Renal cortex interstitium (tissue), 11 donors: ENCODE measurements at regions not wholly inside any gene's neighbourhood (a gene's known extent, or its start where the extent isn't known, plus 50 kb on each side); places are given as distances from the start of the nearest gene placed in this dataset.
"Not testable (repeated sequence)": the region's sequence is repeated elsewhere in the genome, so short reads cannot be mapped to it uniquely, and the experiment has no call there.

ENCODE experiments used
- DNase-seq, 11 donors: peaks; one replicate each; pipeline ENCODE4 v3.0.0-alpha.2; 2013; ENCODE audit warnings: low read depth in 9 of 11, low spot score in 4 of 11; ENCODE audit errors: extremely low read depth in 1 of 11

- DNase-seq: not testable (repeated sequence)
Observed at GRCh38 chr17:20678424-20678823, 98.9 kb downstream of the CDRT15L2 start.

GRCh38 chr17:20681746-20682722 is 102.5 kb downstream of the CDRT15L2 start:
- DNase-seq: not testable (repeated sequence)

DNA sequence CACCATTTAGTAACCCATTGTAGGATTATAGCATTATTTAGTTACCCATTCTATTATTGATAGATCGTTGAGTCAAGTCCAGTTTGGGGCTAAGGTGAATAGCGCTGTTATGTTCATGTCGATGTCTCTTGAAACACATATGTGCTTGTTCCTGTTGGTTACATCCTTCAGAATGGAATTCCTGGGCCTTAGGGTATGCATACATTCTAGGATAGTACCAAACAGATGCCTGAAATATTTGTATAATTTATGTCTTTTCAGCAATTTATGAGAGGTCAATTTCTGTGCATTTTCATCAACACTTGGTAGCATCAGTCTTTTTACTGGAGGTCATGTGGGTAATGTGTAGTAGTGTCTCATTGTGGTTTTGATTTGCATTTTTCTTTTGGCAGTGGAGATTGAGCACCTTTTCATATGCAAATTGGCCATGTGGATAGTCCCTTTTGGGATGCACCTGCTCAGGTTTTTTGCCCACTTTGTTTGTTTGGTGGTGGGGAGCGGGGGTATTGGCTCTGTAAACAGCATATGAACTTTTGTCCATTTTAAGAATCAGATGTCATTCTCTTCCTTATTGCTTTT is 104.2 kb downstream of the CDRT15L2 start:
- not testable (repeated sequence) for DNase-seq

DNA sequence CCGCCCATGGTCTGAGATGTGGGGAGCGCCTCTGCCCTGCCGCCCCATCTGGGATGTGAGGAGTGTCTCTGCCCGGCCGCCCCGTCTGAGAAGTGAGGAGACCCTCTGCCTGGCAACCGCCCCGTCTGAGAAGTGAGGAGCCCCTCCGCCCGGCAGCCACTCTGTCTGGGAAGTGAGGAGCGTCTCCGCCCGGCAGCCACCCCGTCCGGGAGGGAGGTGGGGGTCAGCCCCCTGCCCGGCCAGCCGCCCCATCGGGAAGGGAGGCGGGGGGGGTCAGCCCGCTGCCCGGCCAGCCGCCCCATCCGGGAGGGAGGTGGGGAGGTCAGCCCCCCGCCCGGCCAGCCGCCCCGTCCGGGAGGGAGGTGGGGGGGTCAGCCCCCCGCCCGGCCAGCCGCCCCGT is 105.5 kb downstream of the CDRT15L2 start:
- DNase-seq: not testable (repeated sequence)

DNA sequence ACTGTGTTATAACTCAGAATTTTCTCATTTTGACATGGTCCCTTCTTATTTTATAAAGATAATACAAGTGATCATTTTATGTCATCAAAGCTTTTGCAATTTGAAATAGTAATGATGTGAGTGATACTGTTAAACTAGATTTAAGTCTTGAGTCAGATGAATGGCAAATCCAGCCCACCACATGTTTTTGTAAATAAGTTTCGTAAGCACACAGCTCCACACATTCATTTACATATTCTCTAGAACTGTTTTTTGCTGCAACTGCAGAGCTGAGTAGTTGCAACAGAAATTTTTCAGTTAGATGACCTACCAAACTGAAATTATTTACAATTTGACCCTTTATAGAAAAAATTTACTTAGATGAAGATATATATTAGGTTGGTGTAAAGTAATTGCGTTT is 108.1 kb downstream of the CDRT15L2 start:
- DNase-seq: not testable (repeated sequence)

DNA sequence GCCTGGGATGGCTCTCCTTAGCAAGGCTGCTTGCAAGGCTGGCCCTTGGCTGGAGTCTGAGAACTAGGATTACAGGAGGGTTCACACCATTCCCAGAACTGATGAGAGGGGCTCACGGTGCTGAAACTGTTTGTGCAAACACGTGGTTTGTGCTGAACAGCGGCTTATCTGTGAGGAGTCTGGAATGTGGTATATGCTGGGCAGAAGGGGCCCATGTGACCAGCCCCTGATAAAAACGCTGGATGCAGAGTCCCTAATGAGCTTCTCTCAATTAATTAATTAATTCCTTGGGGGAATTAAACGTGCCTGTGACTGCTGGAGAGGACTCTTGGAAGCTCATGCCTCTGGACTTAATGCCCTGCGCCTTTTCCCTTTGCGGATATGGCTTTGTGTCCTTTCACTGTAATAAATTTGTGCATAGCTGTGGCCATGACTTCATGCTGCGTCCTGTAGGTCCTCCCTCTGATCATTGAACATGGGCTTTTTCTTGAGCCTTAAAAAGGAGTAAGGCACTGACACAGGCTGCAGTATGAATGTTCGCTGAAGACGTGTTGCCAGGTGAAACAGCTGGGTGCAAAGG is 109.7 kb downstream of the CDRT15L2 start:
- not testable (repeated sequence) for DNase-seq

DNA sequence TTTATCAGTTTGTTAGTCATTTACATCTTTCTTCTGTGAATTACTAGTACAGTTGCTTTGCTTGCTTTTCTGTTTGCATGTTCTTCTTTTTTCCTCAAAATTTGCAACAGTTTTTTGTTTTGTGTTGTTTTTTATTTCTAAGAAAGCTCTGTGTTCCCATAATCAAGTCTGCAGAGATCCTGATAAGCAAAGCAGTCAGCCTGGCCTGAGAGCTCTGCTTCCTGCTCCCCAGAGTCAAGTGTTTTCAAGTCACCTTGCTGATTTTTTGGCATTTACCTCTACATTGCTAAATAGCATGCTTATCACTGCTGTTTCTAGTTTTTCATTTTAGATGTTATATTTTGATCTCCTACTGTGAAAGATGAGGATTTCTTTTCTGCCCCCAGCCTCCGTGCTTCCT is 113.2 kb downstream of the CDRT15L2 start:
- DNase-seq: not testable (repeated sequence)

DNA sequence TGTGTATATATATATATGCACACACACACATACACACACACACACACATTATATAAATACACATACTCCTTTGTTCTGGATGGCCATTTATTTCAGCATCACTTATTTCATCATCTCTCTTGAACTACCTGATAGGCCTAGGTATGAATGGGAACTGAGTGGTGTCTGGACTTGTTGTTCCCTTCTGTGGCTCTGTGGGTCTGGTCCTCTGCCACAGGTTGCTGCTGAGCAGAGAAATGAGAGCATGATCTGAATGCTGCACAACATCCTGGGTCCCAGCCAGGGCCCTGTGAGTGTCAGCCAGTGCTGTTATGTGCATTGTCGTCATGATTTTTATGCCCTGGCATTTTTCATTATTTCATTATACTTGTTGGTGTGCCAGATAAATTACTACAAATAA is 116.3 kb downstream of the CDRT15L2 start:
- not testable (repeated sequence) for DNase-seq

GRCh38 chr17:20698463-20699206 is 119.1 kb downstream of the CDRT15L2 start:
- DNase-seq: not testable (repeated sequence)

DNA sequence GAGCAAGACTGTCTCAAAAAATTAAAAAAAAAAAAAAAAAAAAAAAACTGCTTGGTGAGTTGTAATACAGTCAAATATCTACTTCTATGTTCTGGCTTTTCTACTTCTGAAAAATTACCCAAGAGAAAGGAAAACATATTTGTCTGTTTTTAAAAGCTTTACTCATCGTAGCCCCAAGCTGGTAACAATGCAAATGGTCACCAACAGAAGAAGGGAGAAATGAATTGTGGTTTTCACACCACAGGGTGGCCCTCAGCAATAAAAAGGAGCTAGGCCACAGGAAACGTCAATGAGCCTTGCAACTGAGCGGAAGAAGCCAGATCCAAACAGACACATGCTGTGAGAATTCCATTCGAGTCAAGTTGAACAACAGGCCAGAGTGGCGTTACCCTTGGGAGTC is 121.0 kb downstream of the CDRT15L2 start:
- DNase-seq: not testable (repeated sequence)

GRCh38 chr17:20701366-20701765 is 121.8 kb downstream of the CDRT15L2 start:
- not testable (repeated sequence) for DNase-seq

- DNase-seq: no peak
Observed at GRCh38 chr17:20702692-20703091, 123.2 kb downstream of the CDRT15L2 start.

DNA sequence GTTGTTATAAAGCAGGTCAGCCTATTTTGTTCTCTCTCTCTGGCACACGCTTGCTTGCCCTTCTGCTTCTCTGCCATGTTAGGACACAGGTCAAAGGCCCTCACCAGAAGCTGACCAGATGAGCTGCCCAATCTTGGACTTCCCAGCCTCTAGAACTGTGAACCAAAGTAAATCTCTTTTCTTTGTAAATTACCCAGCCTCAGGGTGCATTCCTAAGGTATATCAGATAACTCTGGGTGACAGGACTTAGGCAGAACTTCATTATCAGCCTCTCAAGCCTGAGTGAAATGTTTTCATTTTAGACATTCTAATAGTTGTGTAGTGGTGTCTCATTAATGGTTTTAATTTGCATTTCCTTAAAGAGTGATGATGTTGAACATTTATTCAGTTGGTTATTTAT is 124.3 kb downstream of the CDRT15L2 start:
- DNase-seq: no peak

- not testable (repeated sequence) for DNase-seq
Observed at GRCh38 chr17:20705186-20705585, 125.7 kb downstream of the CDRT15L2 start.

DNA sequence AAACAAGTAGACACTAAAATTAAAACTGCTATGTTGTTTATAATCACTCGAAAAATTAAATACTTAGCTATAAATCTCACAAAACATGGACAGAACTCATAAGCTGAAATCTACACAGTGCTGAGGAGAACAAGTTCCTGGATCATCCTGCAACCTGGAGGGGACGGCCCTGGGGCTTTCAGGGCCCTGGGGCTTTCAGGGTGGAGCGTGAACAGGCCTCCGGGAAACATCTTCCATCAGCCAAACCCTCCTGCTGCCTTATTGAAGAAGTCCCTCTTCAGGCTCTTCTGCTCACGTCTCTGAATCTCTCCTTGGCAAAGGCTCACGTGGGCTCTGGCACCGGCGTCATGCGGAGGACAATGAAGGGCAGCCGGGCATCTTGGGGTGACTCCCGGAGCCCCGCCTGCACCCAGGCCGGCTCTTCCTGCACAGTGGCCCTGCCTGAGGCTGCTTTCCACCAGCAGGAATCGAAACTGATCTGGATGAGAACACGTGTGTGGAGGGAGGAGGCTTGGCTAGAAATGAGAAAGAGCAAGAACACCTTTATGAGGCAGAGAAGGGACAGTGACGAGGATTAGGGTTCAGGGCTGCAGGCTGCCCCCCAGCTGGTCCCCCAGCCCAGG is 127.3 kb downstream of the CDRT15L2 start:
- no peak for DNase-seq

GRCh38 chr17:20708821-20709220 is 129.3 kb downstream of the CDRT15L2 start:
- DNase-seq: not testable (repeated sequence)

DNA sequence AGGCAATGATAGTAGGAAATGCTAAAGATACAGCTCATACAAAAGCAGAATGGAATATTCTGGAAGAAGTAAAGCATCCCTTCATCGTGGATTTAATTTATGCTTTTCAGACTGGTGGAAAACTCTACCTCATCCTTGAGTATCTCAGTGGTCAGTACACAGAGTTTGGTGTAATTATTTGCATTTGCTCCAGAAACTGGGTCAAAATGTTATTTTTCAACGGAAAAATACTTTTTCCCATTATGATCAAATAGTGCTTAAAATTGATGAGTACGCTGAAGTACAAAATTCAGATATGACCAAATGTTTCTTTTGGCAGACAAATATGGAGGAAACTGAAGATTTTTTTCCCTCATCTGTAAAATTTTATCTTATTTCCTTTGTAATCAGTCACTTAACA is 137.0 kb downstream of the CDRT15L2 start:
- not testable (repeated sequence) for DNase-seq

GRCh38 chr17:20721171-20721570 is 141.6 kb downstream of the CDRT15L2 start:
- no peak for DNase-seq

- not testable (repeated sequence) for DNase-seq
Observed at GRCh38 chr17:20724391-20724790, 144.9 kb downstream of the CDRT15L2 start.
